H9 (cell line): ENCODE measurements at regions not wholly inside any gene's neighbourhood (a gene's known extent, or its start where the extent isn't known, plus 50 kb on each side); places are given as distances from the start of the nearest gene placed in this dataset.

Experiments
- DNase-seq: peaks from one replicate; pipeline ENCODE4 v3.0.0-alpha.2; 2017
- H2AFZ ChIP-seq: one replicate; pipeline ENCODE4 v1.6.1; 2013; ENCODE audit warnings: mild to moderate bottlenecking, low read length, control low read depth, moderate library complexity
- H2AK5ac ChIP-seq: 2 replicates; pipeline ENCODE4 v1.6.1; 2013; ENCODE audit warnings: low read length, control low read depth, mixed read lengths; ENCODE audit not compliant: insufficient read length
- H2BK120ac ChIP-seq: one replicate; pipeline ENCODE4 v1.6.1; 2013; ENCODE audit warnings: low read depth, mild to moderate bottlenecking, low read length, control low read depth, inconsistent platforms; ENCODE audit not compliant: poor library complexity, severe bottlenecking
- H2BK12ac ChIP-seq: 2 replicates; pipeline ENCODE4 v1.6.1; 2013; ENCODE audit warnings: low read length, control low read depth, mixed read lengths, low read depth; ENCODE audit not compliant: insufficient read length
- H2BK15ac ChIP-seq: 2 replicates; pipeline ENCODE4 v1.6.1; 2013; ENCODE audit warnings: low read depth, low read length, control low read depth
- H2BK20ac ChIP-seq: one replicate; pipeline ENCODE4 v1.6.1; 2013; ENCODE audit warnings: low read depth, mild to moderate bottlenecking, low read length, control low read depth, inconsistent platforms; ENCODE audit not compliant: poor library complexity, severe bottlenecking
- H2BK5ac ChIP-seq: 2 replicates; pipeline ENCODE4 v1.6.1; 2013; ENCODE audit warnings: low read length, control low read depth, mixed read lengths; ENCODE audit not compliant: insufficient read length
- H3K14ac ChIP-seq: 2 replicates; pipeline ENCODE4 v1.6.1; 2013; ENCODE audit warnings: low read length, control low read depth; ENCODE audit not compliant: insufficient read depth
- H3K18ac ChIP-seq: 2 replicates; pipeline ENCODE4 v1.6.1; 2013; ENCODE audit warnings: low read depth, mild to moderate bottlenecking, mixed read lengths, low read length, control low read depth; ENCODE audit not compliant: insufficient read length
- H3K23ac ChIP-seq: 2 replicates; pipeline ENCODE4 v1.6.1; 2013; ENCODE audit warnings: low read length, control low read depth, mixed read lengths, low read depth; ENCODE audit not compliant: insufficient read length
- H3K23me2 ChIP-seq: 2 replicates; pipeline ENCODE4 v1.6.1; 2013; ENCODE audit warnings: low read depth, mild to moderate bottlenecking, mixed read lengths, low read length, control low read depth; ENCODE audit not compliant: insufficient read length, poor library complexity, severe bottlenecking
- H3K27ac ChIP-seq: 2 replicates; pipeline ENCODE4 v1.5.1; 2013; ENCODE audit warnings: low read length, control low read depth, mixed read lengths, low read depth; ENCODE audit not compliant: insufficient read length
- H3K27me3 ChIP-seq: 2 replicates; pipeline ENCODE4 v1.6.1; 2013; ENCODE audit warnings: low read length, control low read depth, inconsistent platforms; ENCODE audit not compliant: insufficient read depth
- H3K4ac ChIP-seq: 2 replicates; pipeline ENCODE4 v1.6.1; 2013; ENCODE audit warnings: low read depth, mild to moderate bottlenecking, control low read depth, inconsistent platforms, low read length, moderate library complexity
- H3K4me1 ChIP-seq: 2 replicates; pipeline ENCODE4 v1.6.1; 2013; ENCODE audit warnings: low read length, control low read depth, inconsistent platforms; ENCODE audit not compliant: insufficient read depth
- H3K4me2 ChIP-seq: 2 replicates; pipeline ENCODE4 v1.6.1; 2013; ENCODE audit warnings: low read length, control low read depth, mixed read lengths; ENCODE audit not compliant: insufficient read length, insufficient read depth
- H3K56ac ChIP-seq: 2 replicates; pipeline ENCODE4 v1.6.1; 2013; ENCODE audit warnings: low read depth, mild to moderate bottlenecking, mixed read lengths, low read length, control low read depth; ENCODE audit not compliant: insufficient read length
- H3K79me1 ChIP-seq: 2 replicates; pipeline ENCODE4 v1.6.1; 2013; ENCODE audit warnings: low read depth, mild to moderate bottlenecking, moderate library complexity, low read length, control low read depth, inconsistent platforms; ENCODE audit not compliant: insufficient read depth, poor library complexity, severe bottlenecking
- H3K79me2 ChIP-seq: 2 replicates; pipeline ENCODE4 v1.6.1; 2013; ENCODE audit warnings: low read length, control low read depth, inconsistent platforms; ENCODE audit not compliant: insufficient read depth
- H3K9ac ChIP-seq: 2 replicates; pipeline ENCODE4 v1.6.1; 2013; ENCODE audit warnings: low read length, control low read depth, mixed read lengths; ENCODE audit not compliant: insufficient read length; ENCODE audit errors: extremely low read depth
- H3K9me3 ChIP-seq: one replicate; pipeline ENCODE4 v1.6.1; 2013; ENCODE audit warnings: low read depth, low read length, inconsistent platforms; ENCODE audit not compliant: control insufficient read depth
- H3T11ph ChIP-seq: one replicate; pipeline ENCODE4 v1.6.1; 2013; ENCODE audit warnings: mild to moderate bottlenecking, low read length, control low read depth, inconsistent platforms
- H4K20me1 ChIP-seq: one replicate; pipeline ENCODE4 v1.6.1; 2013; ENCODE audit not compliant: control insufficient read depth, insufficient read length, insufficient read depth
- H4K5ac ChIP-seq: 2 replicates; pipeline ENCODE4 v1.6.1; 2013; ENCODE audit warnings: low read depth, mild to moderate bottlenecking, mixed read lengths, low read length, control low read depth; ENCODE audit not compliant: insufficient read length
- H4K8ac ChIP-seq: replicated peaks from 2 replicates; pipeline ENCODE4 v1.6.1; 2013; ENCODE audit warnings: low read length, control low read depth, mixed read lengths, low read depth; ENCODE audit not compliant: insufficient read length
- H4K91ac ChIP-seq: 2 replicates; pipeline ENCODE4 v1.6.1; 2013; ENCODE audit warnings: low read depth, mild to moderate bottlenecking, moderate library complexity, mixed read lengths, low read length, control low read depth; ENCODE audit not compliant: insufficient read length
- H3K27ac Mint-ChIP-seq, 3 experiments: 2 replicates in 2 of 3; 3 replicates in 1 of 3; pipeline ENCODE4 v1.8.0; 2020 to 2021; ENCODE audit warnings: mixed read lengths in 3 of 3, mild to moderate bottlenecking in 1 of 3, moderate library complexity in 1 of 3
- H3K27me3 Mint-ChIP-seq: 2 replicates; pipeline ENCODE4 v1.8.0; 2021; ENCODE audit warnings: low read depth, mild to moderate bottlenecking, moderate library complexity, mixed read lengths
- H3K36me3 Mint-ChIP-seq, 3 experiments: 2 replicates in 2 of 3; 3 replicates in 1 of 3; pipeline ENCODE4 v1.8.0; 2020 to 2021; ENCODE audit warnings: low read depth in 3 of 3, mixed read lengths in 3 of 3; ENCODE audit not compliant: insufficient read depth in 1 of 3
- H3K4me1 Mint-ChIP-seq, 2 experiments: 2 replicates each; pipeline ENCODE4 v1.8.0; 2020; ENCODE audit warnings: mixed read lengths in 2 of 2
- H3K4me3 Mint-ChIP-seq, 2 experiments: 2 replicates in 1 of 2; 3 replicates in 1 of 2; pipeline ENCODE4 v1.8.0; 2020 to 2021; ENCODE audit warnings: mild to moderate bottlenecking in 2 of 2, mixed read lengths in 2 of 2, moderate library complexity in 1 of 2
- H3K9me3 Mint-ChIP-seq, 2 experiments: 2 replicates in 1 of 2; 3 replicates in 1 of 2; pipeline ENCODE4 v1.8.0; 2020; ENCODE audit warnings: mild to moderate bottlenecking in 2 of 2, mixed read lengths in 2 of 2, moderate library complexity in 1 of 2
- CTCF ChIP-seq: fragments of 200-600 bp; sonication (generic); conservative IDR thresholded peaks from 3 replicates; pipeline ENCODE4 v1.8.0; 2021; ENCODE audit warnings: antibody characterized with exemption, mild to moderate bottlenecking
- WGBS: extraction: QIAGEN DNeasy Blood & Tissue Kit; methylation state at CpG from one replicate; pipeline ENCODE4 v1.1.7; 2013; ENCODE audit warnings: missing lambda C conversion rate, low lambda C conversion rate, mixed read lengths; ENCODE audit not compliant: insufficient read length; ENCODE audit errors: extremely low coverage; 5-methylcytosine and 5-hydroxymethylcytosine counted together

GRCh38 chr6:113219783-113220182 lies 637.4 kb upstream of the MARCKS start:
- Histone ChIP-seq H2AK5ac (no peak overlapping the region), H2BK5ac (no peak overlapping the region), H3T11ph (no peak overlapping the region), H4K20me1 (no peaks in the 10 kb centered on the region), H3K4me1 (no peaks in the 10 kb centered on the region), H3K4ac (no peak overlapping the region), H3K23ac (no peak overlapping the region), H3K79me1 (no peaks in the 10 kb centered on the region), H3K23me2 (no peaks in the 10 kb centered on the region), H4K8ac (no peak overlapping the region), H3K79me2 (no peaks in the 10 kb centered on the region), H2BK120ac (no peak overlapping the region), H3K9me3 (no peaks in the 10 kb centered on the region), H2BK15ac (no peak overlapping the region), H3K18ac (no peak overlapping the region), H3K9ac (no peak overlapping the region), H4K5ac (no peak overlapping the region), H2AFZ (no peak overlapping the region), H3K14ac (no peak overlapping the region), H2BK12ac (no peak overlapping the region), H3K27me3 (no peaks in the 10 kb centered on the region), H3K4me2 (no peak overlapping the region), H2BK20ac (no peak overlapping the region), H3K56ac (no peak overlapping the region), H4K91ac (no peak overlapping the region), H3K27ac (no peak overlapping the region)
- no peaks in the 10 kb centered on the region for H3K4me1 Mint-ChIP-seq
- no peaks in the 10 kb centered on the region for H3K36me3 Mint-ChIP-seq
- no peak overlapping the region for H3K4me3 Mint-ChIP-seq
- peaks cover 2 to 3% of the 10 kb centered on the region in 2 experiments; a peak in 3 of 5 replicates for H3K9me3 Mint-ChIP-seq
- WGBS: no CpG with 5 or more reads among the region's 2 CpGs
- H3K27ac Mint-ChIP-seq: no peak overlapping the region
- no peak for TF ChIP-seq CTCF
- H3K27me3 Mint-ChIP-seq: no peaks in the 10 kb centered on the region
- DNase-seq: no peak
